ENCODE measurements at regions not wholly inside any gene's neighbourhood (a gene's known extent, or its start where the extent isn't known, plus 50 kb on each side); places are given as distances from the start of the nearest gene placed in this dataset.
"Not testable (repeated sequence)": the region's sequence is repeated elsewhere in the genome, so short reads cannot be mapped to it uniquely, and the experiment has no call there.

DNA sequence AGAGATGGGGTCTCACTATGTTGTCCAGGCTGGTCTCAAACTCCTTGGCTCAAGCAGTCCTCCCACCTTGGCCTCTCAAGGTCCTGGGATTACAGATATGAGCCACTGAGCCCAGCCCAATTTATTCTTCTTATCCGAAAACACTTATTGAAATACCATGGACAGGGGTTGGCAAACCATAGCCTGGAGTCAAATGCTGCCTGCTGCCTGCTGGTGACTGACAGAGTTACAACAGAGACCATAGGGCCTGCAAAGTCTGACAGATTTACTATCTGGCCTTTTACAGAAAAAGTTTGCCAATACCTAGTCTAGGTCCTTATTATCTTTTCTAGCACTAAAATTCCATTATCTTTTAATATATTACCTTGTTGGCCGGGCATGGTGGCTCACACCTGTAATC, 87.1 kb upstream of the ZNF281 start:
- DNase-seq = no peak

DNA sequence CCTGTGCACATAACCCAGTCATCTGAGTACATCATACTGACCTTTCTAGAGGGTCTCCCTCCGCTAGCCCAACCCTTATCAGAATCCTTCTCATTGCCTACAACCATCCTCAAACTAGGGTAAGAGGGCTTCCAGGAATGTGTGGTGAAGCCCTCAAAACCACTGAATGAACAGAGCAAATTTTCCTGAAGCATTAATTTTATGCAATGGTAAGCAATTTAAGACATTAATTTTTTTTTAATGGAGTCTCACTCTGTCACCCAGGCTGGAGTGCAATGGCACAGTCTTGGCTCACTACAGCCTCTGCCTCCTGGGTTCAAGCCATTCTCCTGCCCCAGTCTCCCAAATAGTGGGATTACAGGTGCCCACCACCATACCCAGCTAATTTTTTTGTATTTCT, 86.1 kb upstream of the ZNF281 start:
- no peak for DNase-seq

DNA sequence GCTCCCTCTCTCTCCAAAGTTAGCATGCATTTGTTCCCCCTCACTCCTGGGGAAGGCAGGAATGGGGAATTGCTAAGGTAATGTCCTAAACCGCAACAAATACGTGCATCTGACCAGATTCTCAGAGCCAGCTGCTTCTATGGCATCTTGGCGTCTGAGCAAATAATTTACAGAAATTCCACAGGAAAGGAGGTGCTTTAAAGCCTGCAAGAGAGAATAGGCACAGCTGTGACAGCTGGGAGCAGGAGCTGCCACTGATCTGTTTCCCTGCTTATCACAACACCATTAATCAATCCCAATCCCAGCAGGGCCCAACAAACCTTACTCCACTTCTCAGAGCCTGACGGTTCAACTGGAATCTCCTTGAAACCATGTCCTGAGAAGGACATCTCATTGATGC, 83.5 kb upstream of the ZNF281 start:
- no peak for DNase-seq

DNA sequence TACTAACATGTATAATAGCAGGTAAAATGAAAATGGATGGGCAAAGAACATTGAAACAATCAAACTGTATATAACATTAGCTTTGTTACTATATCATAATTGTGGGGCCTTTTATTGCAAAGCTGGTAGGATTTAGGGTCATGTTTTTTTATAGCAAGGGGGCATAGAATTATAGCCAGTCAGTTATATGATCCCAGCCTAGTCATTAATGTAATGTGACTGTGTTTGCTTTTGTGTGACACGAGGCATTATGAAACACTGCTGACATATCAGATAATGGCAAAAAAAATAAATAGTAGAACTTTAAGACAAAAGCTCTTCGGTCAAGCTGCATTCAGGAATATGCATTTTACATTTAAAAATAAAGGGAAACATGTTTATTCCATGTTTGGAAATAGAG, 81.3 kb upstream of the ZNF281 start:
- no peak for DNase-seq

DNA sequence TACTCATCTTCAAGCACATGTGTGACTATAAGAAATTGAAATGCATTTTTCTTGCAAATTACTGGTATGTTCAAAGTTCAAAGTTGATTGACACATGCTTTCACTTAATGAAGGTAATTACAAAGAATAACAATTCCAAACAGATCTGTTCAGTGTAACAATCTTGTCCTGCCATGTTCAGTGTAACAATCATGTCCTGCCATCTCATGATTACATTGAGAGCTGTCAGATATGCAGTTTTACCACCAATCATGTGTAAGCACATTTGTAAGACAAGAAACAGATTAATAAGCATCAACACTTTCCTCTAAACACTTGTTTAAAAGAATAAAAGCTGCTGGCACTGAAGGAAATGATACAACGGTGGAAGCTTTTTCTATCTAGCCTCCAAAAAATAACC, 80.3 kb upstream of the ZNF281 start:
- no peak for DNase-seq

DNA sequence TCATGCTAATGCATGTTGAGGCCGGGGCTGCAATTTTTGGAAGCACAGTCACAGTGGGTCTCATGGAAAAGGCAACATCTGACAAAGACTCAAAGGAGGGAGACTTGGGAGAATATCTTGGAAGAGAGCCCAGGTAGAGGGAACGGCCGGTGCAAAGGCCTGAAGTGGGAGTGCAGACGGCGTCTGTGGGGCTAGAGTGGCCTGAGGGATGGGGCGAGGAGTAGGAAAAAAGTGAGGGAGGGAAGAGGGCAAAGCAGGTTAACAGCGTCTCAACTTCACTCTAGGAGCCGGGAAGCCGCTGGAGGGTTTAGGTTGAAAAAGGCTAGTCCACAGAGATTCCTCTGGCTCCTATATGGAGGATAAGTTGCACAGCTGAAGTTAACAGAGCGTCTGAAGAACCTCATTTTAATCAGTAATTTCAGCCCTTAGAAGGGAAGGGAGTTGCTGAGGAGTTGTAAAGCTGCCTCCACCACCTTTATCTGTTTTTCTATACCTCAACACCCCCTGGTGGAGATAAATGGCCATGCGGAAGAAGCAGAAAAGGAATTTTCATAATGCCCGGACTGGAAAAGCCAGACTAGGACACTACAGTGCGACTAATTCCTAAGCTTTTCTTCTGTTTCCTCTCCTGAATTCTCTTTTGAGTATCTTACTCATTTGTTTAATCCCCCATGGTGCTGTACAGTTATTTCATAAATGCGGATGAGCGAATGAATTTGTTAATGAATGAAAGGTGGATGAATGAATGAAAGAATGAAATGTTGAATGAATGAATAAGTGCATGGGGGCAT, 78.7 kb upstream of the ZNF281 start:
- peak; percentile 29 for DNase-seq

DNA sequence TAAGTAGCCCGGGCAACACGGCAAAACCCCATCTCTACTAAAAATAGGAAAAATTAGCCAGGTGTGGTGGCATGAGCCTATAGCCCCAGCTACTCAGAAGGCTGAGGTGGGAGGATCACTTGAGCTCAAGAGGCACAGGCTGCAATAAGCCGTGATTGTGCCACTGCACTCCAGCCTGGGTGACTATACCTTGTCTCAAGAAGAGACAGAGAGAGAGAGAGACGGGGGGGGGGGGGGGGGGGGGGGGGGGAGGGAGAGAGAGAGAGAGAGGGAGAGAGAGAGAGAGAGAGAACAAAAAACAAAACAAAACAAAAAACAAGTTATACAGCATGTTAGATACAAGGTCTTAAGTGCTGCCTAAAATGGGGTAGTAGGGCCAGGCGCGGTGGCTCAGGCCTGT, 77.8 kb upstream of the ZNF281 start:
- no peak for DNase-seq

DNA sequence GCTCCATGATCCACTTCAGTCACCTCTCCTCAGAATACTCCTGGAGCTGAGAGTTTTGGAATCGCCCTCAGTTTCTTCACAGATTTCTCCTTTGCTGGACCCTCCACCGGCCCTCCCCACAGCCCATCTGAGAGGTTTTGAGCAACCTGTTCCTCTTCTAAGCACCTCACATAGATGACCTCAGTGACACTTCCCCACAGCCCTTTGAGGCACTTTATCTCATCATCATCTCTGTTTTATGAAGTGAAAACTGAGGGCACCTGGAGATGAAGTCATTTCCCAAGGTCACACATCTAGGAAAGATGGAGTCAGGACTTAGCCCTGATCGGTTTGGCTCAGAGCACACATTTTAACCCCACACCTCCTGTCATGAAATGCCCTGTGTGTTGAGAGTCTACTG, 76.8 kb upstream of the ZNF281 start:
- DNase-seq = no peak

DNA sequence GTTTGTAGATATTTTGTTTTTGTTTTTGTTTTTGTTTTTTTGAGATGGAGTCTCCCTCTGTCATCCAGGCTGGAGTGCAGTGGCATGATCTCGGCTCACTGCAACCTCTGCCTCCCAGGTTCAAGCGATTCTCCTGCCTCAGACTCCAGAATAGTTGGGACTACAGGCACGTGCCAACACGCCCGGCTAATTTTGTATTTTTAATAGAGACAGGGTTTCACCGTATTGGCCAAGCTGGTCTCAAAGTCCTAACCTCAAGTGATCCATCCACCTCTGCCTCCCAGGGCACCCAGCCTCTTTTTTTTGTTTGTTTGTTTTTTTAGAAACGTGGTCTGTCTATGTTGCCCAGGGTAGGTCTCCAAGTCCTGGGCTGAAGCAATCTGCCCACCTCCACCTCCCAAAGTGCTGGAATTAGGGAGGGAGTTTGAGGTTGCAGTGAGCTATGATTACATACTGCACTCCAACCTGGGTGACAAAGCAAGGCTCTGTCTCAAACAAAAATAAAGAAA, 74.7 kb upstream of the ZNF281 start:
- not testable (repeated sequence) for DNase-seq

DNA sequence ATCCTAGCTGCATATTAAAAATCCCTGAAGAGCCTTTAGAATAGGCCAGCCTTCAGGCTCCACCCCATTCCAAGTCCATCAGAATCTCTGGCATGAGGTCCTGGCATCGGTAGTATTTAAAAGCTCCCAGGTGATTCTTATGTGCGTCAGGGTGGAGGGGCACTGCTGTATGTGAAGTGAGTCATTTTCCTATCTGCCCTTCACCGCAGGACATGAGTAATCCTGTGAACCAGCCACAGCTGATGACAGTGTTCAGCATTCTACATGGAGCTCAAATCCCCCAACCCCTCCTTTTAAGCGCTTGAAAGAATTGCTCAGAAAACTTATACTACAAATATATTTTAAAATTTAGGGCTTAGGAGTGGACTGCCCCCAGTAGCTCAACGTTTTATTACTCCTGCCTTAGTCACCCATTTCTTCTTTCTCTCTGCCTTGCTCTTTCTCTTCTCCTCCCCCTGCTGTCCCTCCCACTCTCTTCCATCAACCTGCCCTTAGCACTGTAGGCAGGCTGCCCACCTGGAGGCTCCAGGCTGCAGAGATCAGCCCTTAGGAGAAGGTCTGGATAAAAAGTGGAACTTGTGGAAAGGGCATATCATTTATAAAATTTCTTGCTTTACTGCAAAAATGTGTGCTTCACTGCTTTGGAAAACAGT, 73.8 kb upstream of the ZNF281 start:
- no peak for DNase-seq

DNA sequence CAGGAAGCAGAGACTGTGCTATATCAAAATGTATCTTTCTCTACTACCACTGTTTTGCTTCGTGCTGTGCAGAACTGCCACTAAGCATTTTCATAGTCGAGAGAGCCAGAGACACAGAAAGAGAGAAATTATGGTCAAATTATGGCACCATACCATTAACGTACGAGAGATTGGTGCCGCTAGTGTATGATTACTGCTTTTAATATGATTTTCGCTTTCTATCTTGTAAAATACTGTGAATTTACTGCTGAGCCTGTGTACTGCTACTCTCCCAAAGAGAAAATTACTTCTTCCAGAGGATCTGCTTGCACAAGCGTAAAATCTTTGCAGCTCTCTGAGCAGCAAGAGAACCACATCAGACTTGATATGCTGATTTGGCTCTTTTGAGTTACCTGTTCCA, 71.1 kb upstream of the ZNF281 start:
- DNase-seq = no peak

DNA sequence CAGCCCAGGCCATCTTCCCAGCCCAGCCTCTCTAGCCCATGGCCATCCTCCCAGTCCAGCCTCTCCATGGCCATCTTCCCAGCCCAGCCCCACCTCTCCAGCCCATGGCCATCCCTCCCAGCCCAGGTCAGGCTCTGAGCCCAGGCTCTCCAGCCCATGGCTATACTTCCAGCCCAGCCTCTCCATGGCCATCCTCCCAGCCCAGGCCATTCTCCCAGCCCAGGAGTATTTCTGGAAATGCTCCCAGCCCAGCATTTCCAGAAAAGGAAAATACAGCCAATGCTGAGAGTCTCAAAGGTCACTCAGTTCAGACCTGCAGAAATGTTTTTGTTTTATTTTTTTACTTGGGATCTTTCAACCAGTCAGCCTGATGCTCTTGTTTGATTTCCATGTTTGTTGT, 70.0 kb upstream of the ZNF281 start:
- no peak for DNase-seq

DNA sequence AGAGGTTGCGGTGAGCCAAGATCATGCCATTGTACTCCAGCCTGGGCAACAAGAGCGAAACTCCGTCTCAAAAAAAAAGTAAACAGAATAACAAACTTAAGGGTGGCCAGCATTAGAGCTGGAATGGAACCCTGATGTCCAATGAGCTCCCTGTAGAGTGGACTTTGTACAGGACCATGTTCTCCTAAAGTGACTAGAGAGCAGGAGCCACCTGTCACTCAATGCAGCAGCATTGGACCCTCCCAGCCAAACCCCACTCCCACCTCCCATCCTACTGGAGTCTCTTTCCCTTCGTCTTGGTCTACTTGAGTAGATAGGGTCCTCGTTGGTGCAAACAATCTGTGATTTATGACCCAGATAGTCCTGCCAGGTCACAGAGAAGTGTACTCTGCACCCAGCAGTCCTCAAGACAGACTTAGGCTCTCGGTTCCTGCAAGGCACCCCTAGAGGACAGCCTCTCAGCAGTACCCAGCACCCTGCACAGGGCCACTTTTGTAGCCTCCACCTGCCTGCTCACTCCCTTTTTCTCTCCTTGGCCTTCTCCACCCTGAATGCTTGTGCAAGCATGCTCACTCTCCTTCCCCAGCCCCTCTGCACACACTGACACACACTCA, 69.2 kb upstream of the ZNF281 start:
- DNase-seq = no peak

DNA sequence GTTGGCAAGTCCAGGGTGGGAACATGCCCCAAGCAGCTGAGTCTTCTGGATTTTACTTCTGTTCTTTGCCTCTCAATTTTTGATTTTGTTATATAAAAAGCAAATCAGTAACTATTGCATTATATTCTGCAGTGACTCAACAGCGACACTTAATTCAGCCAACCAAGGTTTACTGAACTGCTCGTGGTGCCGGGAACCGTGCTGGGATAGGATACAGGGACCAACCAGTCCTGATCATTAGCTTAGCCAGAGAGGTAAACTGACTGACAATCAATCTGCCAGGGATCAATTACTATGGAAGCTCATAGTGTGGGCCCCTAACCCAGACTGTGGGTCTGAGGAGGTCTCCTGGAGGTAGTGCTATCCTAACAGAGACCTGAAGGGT, 68.4 kb upstream of the ZNF281 start:
- no peak for DNase-seq

DNA sequence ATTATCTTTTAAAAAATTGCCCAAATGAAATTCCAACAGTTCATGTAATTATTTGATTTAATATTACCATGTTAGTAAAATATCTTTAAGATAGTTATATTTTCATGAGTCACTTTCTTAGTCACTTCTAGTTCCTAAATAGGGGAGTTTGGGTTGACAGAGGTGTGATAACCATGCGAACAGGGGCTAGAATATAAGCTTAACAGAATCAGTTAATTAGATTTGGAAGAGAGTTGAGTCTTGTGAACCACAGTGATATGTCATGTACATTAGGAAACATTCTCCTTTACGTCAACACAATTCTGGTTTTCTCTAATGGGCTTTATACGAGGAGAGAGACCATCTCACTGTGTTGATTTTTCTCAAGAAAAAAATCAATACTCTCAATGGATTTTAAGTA, 64.8 kb upstream of the ZNF281 start:
- DNase-seq = no peak

DNA sequence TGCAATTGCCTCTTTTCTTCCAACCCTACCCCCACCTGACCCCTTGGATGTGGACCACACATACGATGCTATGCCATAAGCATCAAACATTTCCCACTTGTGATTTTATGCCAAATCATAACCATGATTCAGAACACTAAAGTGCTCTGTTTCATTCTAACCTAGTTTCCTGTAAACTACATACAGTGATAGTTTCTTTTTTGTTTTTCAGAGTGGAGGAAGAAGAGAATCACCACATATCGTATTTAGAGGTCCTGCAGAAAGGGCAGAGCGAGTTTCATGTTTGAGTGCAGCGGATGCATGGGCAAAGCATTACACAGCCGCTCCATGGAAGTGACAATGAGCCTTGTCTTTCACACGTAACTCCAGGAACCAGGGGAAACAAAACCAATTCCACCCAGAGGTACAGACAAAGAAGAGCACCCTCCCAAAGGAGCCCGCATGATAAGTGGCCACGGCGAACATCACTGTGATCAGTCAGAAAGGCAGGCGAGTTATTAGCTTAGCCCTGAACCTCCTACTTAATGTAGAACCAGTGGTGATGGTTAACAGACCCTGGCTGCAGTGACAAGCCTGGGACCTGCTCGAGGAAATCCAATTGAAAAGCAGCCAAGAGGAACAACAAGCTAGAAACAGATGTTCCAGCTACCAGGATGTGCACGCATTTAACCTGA, 64.0 kb upstream of the ZNF281 start:
- no peak for DNase-seq

DNA sequence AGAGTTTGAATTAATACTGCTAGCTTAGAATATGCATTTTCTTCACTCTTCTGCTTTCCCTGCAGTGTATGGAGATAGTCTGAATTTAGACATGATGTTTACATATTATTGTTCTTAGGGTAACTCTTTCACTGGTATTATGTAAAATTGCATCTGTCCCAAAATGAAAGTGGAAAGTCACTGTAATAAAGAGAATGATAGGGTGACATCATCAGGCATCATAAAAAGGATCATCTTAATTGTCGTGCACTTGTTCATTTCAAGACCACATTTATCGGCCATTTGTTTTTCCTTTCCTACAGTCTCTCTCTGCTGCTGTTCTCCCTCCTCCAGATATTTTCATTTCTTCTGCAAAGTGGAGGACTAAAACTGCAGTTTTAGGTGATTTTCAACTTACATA, 61.9 kb upstream of the ZNF281 start:
- DNase-seq = no peak

DNA sequence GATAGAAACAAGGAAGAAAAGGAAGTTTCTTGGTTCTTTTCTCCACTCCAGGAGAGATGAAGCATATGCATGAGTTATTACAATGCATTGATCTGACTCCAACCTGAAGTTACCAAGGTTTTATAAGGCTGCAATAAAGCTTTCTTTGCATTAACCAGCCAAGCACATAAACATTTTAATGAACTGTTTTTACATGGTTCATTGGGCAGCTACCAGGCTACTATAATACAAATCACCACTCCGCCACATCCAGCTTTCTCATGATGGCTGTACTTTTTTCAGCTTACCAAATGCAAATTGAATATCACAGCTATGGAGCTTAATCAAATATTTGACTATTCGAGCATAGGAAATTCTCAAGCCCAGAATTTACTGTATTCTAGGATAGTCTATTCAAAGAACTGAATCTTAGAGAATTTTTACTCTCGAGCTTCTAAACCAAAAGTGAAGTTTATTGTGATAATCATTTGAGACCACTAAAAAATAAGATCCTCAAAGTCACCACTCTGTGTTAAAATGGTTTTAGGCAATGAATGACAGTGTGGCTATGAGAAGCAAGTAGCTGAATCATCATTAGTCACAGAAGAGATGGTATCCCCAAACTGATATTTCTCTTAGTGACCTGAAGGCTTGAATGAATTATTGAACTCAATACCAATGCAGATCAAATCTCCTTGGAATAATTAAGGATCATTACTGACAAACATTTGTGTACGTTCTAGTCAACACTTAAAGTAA, 58.6 kb upstream of the ZNF281 start:
- DNase-seq = no peak

DNA sequence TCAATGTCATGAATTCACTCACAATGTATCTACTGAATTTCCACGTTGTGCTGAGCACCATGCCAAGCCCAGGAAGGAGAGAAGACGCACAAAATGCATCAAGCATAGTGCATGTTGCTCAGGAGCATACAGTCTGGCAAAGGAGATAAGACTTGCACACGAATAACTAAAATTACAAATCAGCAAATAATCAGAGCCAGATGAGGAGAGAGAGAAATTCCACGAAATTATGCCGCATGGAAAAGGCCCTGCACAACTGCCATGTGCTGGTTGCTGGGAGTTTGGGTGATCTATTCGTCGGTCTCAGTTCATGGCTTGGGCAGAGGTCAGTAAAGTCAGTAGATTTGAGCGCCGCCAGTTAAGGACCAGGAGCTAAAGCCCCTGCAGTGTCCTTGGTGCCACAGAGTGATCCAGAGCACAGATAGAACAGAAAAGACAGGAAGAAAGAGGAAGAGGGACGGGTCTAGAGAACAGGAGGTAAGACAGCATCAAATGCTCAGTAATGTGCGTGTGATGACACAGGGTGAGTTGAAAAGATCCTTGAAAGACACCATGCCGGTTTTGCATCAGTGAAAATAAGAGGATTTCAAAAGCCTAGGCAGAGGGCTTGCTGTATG, 55.1 kb upstream of the ZNF281 start:
- no peak for DNase-seq

Data from effector CD4-positive, alpha-beta T cell (primary cell).